ENCODE measurements at regions not wholly inside any gene's neighbourhood (a gene's known extent, or its start where the extent isn't known, plus 50 kb on each side); places are given as distances from the start of the nearest gene placed in this dataset.

DNA sequence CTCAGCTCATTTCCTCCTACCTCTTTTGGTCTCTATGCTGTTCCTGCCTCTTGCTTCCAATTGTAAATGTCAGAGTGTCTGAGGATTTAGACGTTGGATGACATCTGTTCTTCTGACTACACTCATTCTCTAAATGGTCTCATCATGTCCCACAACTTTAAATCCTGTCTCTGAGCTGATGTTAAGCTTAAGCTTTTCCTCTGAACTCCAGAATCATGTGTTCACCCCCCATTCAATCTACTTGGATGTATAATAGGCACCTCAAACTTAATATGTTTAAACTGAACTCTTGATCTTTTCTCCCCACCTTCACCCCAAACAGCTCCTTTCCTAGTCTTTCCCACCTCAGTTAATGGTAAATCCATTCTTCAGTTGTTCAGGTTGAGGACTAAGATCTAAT is 433.6 kb downstream of the CSNK1G3 start:
- Histone ChIP-seq H4K20me1 (replicated peaks; ENCODE audit: control insufficient read depth, insufficient read depth, low read length) (no peaks in the 10 kb centered on the region), H3K27me3 (ENCODE audit: control insufficient read depth in 2 of 2, insufficient read depth in 2 of 2, low read length in 2 of 2) (no peaks in the 10 kb centered on the region), H3K9ac (ENCODE audit: insufficient read depth in 1 of 2, low read depth in 2 of 2, low read length in 2 of 2) (no peak overlapping the region), H3K4me3 (no peak overlapping the region), H3K36me3 (ENCODE audit: control insufficient read depth, insufficient read depth, low read length) (no peaks in the 10 kb centered on the region), H2AFZ (ENCODE audit: low read depth, low read length) (no peak overlapping the region), H3K4me1 (replicated peaks in 1 of 2; ENCODE audit: control insufficient read depth in 2 of 2, insufficient read depth in 2 of 2, low read length in 2 of 2) (no peaks in the 10 kb centered on the region), H3K79me2 (ENCODE audit: control insufficient read depth, insufficient read depth, low read length) (no peaks in the 10 kb centered on the region), H3K9me1 (ENCODE audit: control insufficient read depth, insufficient read depth, low read length) (no peaks in the 10 kb centered on the region), H3K27ac (ENCODE audit: extremely low read depth, low read depth, low read length) (no peak overlapping the region), H3K4me2 (ENCODE audit: insufficient read depth, low read length) (no peak overlapping the region), H3K9me3 (replicated peaks; ENCODE audit: control insufficient read depth, insufficient read depth, low read depth, low read length) (no peaks in the 10 kb centered on the region)
- TF ChIP-seq SIRT6 (IDR thresholded peaks at IDR 0.05; ENCODE audit: low read depth, low read length) = no peak
- TF ChIP-seq, protein P1, sequence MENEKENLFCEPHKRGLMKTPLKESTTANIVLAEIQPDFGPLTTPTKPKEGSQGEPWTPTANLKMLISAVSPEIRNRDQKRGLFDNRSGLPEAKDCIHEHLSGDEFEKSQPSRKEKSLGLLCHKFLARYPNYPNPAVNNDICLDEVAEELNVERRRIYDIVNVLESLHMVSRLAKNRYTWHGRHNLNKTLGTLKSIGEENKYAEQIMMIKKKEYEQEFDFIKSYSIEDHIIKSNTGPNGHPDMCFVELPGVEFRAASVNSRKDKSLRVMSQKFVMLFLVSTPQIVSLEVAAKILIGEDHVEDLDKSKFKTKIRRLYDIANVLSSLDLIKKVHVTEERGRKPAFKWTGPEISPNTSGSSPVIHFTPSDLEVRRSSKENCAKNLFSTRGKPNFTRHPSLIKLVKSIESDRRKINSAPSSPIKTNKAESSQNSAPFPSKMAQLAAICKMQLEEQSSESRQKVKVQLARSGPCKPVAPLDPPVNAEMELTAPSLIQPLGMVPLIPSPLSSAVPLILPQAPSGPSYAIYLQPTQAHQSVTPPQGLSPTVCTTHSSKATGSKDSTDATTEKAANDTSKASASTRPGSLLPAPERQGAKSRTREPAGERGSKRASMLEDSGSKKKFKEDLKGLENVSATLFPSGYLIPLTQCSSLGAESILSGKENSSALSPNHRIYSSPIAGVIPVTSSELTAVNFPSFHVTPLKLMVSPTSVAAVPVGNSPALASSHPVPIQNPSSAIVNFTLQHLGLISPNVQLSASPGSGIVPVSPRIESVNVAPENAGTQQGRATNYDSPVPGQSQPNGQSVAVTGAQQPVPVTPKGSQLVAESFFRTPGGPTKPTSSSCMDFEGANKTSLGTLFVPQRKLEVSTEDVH (IDR thresholded peaks at IDR 0.05; ENCODE audit: low read depth, partially characterized antibody) = no peak
- no peak for TF ChIP-seq ZNF23 (CRISPR knock-in tag; IDR thresholded peaks at IDR 0.05)
- no peak for TF ChIP-seq HNRNPK (IDR thresholded peaks at IDR 0.05; ENCODE audit: low read depth, low read length, poor library complexity, severe bottlenecking)
- TF ChIP-seq HLTF (IDR thresholded peaks at IDR 0.05) = no peak
- TF ChIP-seq, protein P2, sequence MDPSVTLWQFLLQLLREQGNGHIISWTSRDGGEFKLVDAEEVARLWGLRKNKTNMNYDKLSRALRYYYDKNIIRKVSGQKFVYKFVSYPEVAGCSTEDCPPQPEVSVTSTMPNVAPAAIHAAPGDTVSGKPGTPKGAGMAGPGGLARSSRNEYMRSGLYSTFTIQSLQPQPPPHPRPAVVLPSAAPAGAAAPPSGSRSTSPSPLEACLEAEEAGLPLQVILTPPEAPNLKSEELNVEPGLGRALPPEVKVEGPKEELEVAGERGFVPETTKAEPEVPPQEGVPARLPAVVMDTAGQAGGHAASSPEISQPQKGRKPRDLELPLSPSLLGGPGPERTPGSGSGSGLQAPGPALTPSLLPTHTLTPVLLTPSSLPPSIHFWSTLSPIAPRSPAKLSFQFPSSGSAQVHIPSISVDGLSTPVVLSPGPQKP (CRISPR knock-in tag; IDR thresholded peaks at IDR 0.05) = no peak
- no peak for TF ChIP-seq ZNF436 (CRISPR knock-in tag; IDR thresholded peaks at IDR 0.05)
- no peak for TF ChIP-seq ZNF830 (CRISPR knock-in tag; IDR thresholded peaks at IDR 0.05)
- no peak for TF ChIP-seq BRF1 (IDR thresholded peaks at IDR 0.05; ENCODE audit: borderline replicate concordance, extremely low read depth, insufficient read length)
- no peak for TF ChIP-seq XRCC3 (IDR thresholded peaks at IDR 0.05)
- TF ChIP-seq, protein P3, sequence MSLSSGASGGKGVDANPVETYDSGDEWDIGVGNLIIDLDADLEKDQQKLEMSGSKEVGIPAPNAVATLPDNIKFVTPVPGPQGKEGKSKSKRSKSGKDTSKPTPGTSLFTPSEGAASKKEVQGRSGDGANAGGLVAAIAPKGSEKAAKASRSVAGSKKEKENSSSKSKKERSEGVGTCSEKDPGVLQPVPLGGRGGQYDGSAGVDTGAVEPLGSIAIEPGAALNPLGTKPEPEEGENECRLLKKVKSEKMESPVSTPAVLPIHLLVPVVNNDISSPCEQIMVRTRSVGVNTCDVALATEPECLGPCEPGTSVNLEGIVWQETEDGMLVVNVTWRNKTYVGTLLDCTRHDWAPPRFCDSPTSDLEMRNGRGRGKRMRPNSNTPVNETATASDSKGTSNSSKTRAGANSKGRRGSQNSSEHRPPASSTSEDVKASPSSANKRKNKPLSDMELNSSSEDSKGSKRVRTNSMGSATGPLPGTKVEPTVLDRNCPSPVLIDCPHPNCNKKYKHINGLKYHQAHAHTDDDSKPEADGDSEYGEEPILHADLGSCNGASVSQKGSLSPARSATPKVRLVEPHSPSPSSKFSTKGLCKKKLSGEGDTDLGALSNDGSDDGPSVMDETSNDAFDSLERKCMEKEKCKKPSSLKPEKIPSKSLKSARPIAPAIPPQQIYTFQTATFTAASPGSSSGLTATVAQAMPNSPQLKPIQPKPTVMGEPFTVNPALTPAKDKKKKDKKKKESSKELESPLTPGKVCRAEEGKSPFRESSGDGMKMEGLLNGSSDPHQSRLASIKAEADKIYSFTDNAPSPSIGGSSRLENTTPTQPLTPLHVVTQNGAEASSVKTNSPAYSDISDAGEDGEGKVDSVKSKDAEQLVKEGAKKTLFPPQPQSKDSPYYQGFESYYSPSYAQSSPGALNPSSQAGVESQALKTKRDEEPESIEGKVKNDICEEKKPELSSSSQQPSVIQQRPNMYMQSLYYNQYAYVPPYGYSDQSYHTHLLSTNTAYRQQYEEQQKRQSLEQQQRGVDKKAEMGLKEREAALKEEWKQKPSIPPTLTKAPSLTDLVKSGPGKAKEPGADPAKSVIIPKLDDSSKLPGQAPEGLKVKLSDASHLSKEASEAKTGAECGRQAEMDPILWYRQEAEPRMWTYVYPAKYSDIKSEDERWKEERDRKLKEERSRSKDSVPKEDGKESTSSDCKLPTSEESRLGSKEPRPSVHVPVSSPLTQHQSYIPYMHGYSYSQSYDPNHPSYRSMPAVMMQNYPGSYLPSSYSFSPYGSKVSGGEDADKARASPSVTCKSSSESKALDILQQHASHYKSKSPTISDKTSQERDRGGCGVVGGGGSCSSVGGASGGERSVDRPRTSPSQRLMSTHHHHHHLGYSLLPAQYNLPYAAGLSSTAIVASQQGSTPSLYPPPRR (CRISPR knock-in tag; IDR thresholded peaks at IDR 0.05; ENCODE audit: borderline replicate concordance) = no peak
- no peak for TF ChIP-seq HNRNPL (IDR thresholded peaks at IDR 0.05; ENCODE audit: low read depth, low read length)
- TF ChIP-seq PHB (CRISPR knock-in tag; IDR thresholded peaks at IDR 0.05) = no peak
- in situ Hi-C loops (cut with MboI) = no loop called here
- CTCF ChIA-PET (ENCODE audit: low intra/inter-chr PET ratio) = no interaction called here
- ATAC-seq (no peak), DNase-seq (ENCODE audit: extremely low read depth in 1 of 4, low spot score in 3 of 4) (no peak), FAIRE-seq (no peak)
- intact Hi-C loops (cut with micrococcal nuclease) = no loop called here
- BruUV-seq (replicated peaks) = no TSS peak
- WGBS (ENCODE audit: insufficient coverage, low coverage, missing lambda C conversion rate) = 0% methylated on average over 1 of the region's 1 CpG
- POLR2A ChIA-PET = no interaction called here

All from K562 (cell line).